A673 (cell line): ENCODE measurements at regions not wholly inside any gene's neighbourhood (a gene's known extent, or its start where the extent isn't known, plus 50 kb on each side); places are given as distances from the start of the nearest gene placed in this dataset.
"Not testable (repeated sequence)": the region's sequence is repeated elsewhere in the genome, so short reads cannot be mapped to it uniquely, and the experiment has no call there.

Source experiments
- CTCF ChIP-seq: fragments of 300-800, 200-600 bp; sonication (generic); conservative IDR thresholded peaks from 2 replicates; pipeline ENCODE4 v1.5.1; 2017; ENCODE audit warnings: low read depth, mild to moderate bottlenecking, antibody characterized with exemption, low read length, moderate library complexity, mixed read lengths
- EZH2 ChIP-seq: fragments of 200-600 bp; sonication (generic); IDR thresholded peaks from 2 replicates; pipeline ENCODE4 v1.6.1; 2017; ENCODE audit warnings: borderline replicate concordance, low read depth, mild to moderate bottlenecking, mixed read lengths, antibody characterized with exemption, low read length; ENCODE audit not compliant: poor library complexity, severe bottlenecking

DNA sequence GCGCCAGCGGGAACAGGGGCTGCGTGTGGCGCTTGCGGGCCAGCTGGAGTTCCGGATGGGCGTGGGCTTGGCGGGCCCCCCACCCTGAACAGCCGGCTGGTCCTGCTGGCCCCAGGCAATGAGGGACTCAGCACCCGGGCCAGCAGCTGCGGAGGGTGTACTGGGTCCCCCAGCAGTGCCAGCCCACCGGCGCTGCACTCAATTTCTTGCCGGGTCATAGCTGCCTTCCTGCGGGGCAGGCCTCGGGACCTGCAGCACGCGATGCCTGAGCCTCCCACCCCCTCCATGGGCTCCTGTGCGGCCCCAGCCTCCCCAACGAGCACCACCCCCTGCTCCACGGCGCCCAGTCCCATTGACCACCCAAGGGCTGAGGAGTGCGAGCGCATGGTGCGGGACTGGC, 855.2 kb upstream of the IGFBP7 start:
- TF ChIP-seq EZH2, CTCF: not testable (repeated sequence)
